ENCODE measurements at regions not wholly inside any gene's neighbourhood (a gene's known extent, or its start where the extent isn't known, plus 50 kb on each side); places are given as distances from the start of the nearest gene placed in this dataset.

DNA sequence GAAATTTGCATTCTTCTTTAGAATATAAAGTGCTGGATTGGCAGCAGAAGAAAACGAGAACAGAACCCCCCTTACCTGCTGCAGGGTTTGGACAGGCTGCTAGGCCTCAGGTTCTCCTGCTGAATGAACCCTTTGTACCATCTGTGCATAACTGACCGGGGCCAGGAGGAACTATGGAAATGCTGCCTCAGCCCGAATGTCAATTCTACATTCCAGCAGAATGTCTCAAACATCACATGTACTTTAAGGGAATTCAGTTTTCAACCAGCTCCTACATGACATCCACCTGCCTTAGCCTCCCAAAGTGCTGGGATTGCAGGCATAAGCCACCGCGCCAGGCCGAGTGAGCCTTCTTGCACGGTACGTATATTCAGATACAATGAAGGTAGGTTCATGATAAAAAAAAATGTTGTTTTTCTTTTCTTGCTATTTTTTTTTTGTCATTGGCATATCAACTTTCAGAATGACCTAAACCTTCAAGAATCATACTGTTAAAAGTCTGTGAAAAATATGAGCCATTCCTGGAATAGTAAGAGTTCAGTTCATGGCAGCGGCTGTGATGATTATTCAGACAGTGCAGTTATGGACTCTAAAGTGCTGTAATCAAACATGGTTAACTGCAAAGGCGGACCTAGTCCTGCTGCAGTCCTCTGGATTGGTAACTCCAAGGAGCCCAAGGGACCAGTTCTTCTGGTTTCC lies 84.4 kb upstream of the TNS3 start:
- TF ChIP-seq, protein P1, sequence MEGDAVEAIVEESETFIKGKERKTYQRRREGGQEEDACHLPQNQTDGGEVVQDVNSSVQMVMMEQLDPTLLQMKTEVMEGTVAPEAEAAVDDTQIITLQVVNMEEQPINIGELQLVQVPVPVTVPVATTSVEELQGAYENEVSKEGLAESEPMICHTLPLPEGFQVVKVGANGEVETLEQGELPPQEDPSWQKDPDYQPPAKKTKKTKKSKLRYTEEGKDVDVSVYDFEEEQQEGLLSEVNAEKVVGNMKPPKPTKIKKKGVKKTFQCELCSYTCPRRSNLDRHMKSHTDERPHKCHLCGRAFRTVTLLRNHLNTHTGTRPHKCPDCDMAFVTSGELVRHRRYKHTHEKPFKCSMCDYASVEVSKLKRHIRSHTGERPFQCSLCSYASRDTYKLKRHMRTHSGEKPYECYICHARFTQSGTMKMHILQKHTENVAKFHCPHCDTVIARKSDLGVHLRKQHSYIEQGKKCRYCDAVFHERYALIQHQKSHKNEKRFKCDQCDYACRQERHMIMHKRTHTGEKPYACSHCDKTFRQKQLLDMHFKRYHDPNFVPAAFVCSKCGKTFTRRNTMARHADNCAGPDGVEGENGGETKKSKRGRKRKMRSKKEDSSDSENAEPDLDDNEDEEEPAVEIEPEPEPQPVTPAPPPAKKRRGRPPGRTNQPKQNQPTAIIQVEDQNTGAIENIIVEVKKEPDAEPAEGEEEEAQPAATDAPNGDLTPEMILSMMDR (IDR thresholded peaks at IDR 0.05; ENCODE audit: insufficient read depth, low read length, poor library complexity, severe bottlenecking), result no peak
- TF ChIP-seq EZH2phosphoT487 (conservative IDR thresholded peaks at IDR 0.05; ENCODE audit: low read length), result no peak

All from SU-DHL-6 (cell line).